Mammary epithelial cell (primary cell): ENCODE measurements at regions not wholly inside any gene's neighbourhood (a gene's known extent, or its start where the extent isn't known, plus 50 kb on each side); places are given as distances from the start of the nearest gene placed in this dataset.

Experiments
- EZH2 ChIP-seq: IDR thresholded peaks from 2 replicates; pipeline ENCODE4 v1.6.1; 2012; ENCODE audit warnings: low read length, inconsistent platforms, borderline replicate concordance
- TF ChIP-seq, protein P1 (sequence below), 2 donors: IDR thresholded peaks in 1 of 2; conservative IDR thresholded peaks in 1 of 2; 2 replicates each; pipeline ENCODE4 v1.5.1; 2011 to 2012; ENCODE audit warnings: inconsistent platforms in 2 of 2, low read length in 2 of 2, mild to moderate bottlenecking in 2 of 2, control low read depth in 1 of 2, low read depth in 1 of 2; ENCODE audit not compliant: insufficient read depth in 1 of 2; ENCODE audit errors: extremely low read depth in 1 of 2

DNA sequence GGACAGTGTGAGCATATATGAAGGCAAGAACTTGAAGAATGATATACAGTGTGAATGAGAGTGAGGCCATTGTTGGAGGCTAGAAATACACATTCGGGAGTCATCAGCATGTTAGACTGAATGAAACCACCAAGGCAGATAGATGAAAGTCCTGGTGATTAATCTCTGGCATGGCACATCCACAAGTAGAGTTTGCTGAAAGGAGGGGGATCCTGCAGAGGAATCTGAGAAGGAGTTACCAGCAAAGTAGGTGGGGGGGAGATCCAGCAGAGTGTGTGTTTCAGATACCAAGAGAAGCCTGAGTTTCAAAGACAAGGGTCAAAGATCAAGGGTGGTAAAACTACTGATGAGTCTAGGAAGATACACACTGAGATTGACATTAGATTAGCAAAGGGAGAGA lies 426.7 kb upstream of the DCN start:
- TF ChIP-seq, protein P1, sequence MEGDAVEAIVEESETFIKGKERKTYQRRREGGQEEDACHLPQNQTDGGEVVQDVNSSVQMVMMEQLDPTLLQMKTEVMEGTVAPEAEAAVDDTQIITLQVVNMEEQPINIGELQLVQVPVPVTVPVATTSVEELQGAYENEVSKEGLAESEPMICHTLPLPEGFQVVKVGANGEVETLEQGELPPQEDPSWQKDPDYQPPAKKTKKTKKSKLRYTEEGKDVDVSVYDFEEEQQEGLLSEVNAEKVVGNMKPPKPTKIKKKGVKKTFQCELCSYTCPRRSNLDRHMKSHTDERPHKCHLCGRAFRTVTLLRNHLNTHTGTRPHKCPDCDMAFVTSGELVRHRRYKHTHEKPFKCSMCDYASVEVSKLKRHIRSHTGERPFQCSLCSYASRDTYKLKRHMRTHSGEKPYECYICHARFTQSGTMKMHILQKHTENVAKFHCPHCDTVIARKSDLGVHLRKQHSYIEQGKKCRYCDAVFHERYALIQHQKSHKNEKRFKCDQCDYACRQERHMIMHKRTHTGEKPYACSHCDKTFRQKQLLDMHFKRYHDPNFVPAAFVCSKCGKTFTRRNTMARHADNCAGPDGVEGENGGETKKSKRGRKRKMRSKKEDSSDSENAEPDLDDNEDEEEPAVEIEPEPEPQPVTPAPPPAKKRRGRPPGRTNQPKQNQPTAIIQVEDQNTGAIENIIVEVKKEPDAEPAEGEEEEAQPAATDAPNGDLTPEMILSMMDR (conservative IDR thresholded peaks at IDR 0.05 in 1 of 2, IDR thresholded peaks at IDR 0.05 in 1 of 2; ENCODE audit: extremely low read depth in 1 of 2, insufficient read depth in 1 of 2, low read depth in 1 of 2, low read length in 2 of 2), result no peak
- TF ChIP-seq EZH2, result no peak
